ENCODE measurements at regions not wholly inside any gene's neighbourhood (a gene's known extent, or its start where the extent isn't known, plus 50 kb on each side); places are given as distances from the start of the nearest gene placed in this dataset.

- TF ChIP-seq PRDM15 (CRISPR knock-in tag; IDR thresholded peaks at IDR 0.05) = no peak
Observed at GRCh38 chr10:43006490-43006889, 70.4 kb upstream of the RET start (continued).

- no peak for ATAC-seq
- Histone ChIP-seq H4K20me1 (ENCODE audit: control insufficient read depth, insufficient read depth) (no peaks in the 10 kb centered on the region), H3K4me2 (ENCODE audit: control insufficient read depth, insufficient read depth) (no peak overlapping the region), H2AFZ (ENCODE audit: control insufficient read depth, low read depth, low read length) (no peak overlapping the region), H3K4me3 (no peak overlapping the region), H3K9me3 (replicated peaks; ENCODE audit: control insufficient read depth, insufficient read depth, low read length) (no peaks in the 10 kb centered on the region), H3K4me1 (ENCODE audit: control insufficient read depth, insufficient read depth, low read length) (no peaks in the 10 kb centered on the region), H3K36me3 (ENCODE audit: control insufficient read depth in 2 of 2, insufficient read depth in 2 of 2, low read length in 1 of 2) (no peaks in the 10 kb centered on the region), H3K9ac (ENCODE audit: control insufficient read depth, insufficient read depth, low read length) (no peak overlapping the region), H3K27me3 (replicated peaks in 1 of 2; ENCODE audit: control insufficient read depth in 2 of 2, insufficient read depth in 2 of 2, low read length in 1 of 2) (no peaks in the 10 kb centered on the region; a peak in 1 of 4 replicates), H3K79me2 (ENCODE audit: control insufficient read depth, insufficient read depth, low read length) (no peaks in the 10 kb centered on the region), H3K27ac (ENCODE audit: control insufficient read depth, insufficient read depth) (no peak overlapping the region)
- RAD21 ChIA-PET (ENCODE audit: unreplicated experiment) = no interaction called here
- in situ Hi-C loops (cut with MboI) (loop anchor here (25.0 kb wide), 1 partner anchor 100 kb away; no protein-coding TSS in a partner anchor), intact Hi-C loops (cut with micrococcal nuclease; ENCODE audit: unreplicated experiment) (no loop called here)
- POLR2A ChIA-PET = no interaction called here
- WGBS (ENCODE audit: insufficient coverage, insufficient replicate concordance, low lambda C conversion rate, missing lambda C conversion rate) = 85% methylated on average over 2 of the region's 2 CpGs
- no peak for FAIRE-seq
- SMC1A ChIA-PET (ENCODE audit: uncharacterized antibody, unreplicated experiment) = no interaction called here
- CTCF ChIA-PET = no interaction called here
- BruUV-seq (replicated peaks) = no TSS peak
- DNase-seq (ENCODE audit: low read depth, low spot score) = no peak
- TF ChIP-seq EZH2 (IDR thresholded peaks at IDR 0.05; ENCODE audit: borderline replicate concordance, control insufficient read depth, low read depth, low read length) (no peak), CTCF (IDR thresholded peaks at IDR 0.05 in 2 of 3, conservative IDR thresholded peaks at IDR 0.05 in 1 of 3; ENCODE audit: control insufficient read depth in 2 of 3, extremely low read depth in 1 of 3, insufficient read depth in 1 of 3, low read depth in 3 of 3, low read length in 3 of 3) (no peak), BCLAF1 (IDR thresholded peaks at IDR 0.05) (no peak), RAD21 (IDR thresholded peaks at IDR 0.05; ENCODE audit: insufficient read depth, low read depth, low read length) (no peak), TCF3 (IDR thresholded peaks at IDR 0.05; ENCODE audit: borderline replicate concordance, insufficient read depth, low read depth, low read length) (no peak), JUND (IDR thresholded peaks at IDR 0.05; ENCODE audit: low read depth, low read length) (no peak), RUNX3 (IDR thresholded peaks at IDR 0.05; ENCODE audit: low read length) (no peak), CREM (IDR thresholded peaks at IDR 0.05; ENCODE audit: low read depth) (no peak), E2F8 (IDR thresholded peaks at IDR 0.05; ENCODE audit: low read depth, partially characterized antibody) (no peak), MEF2A (IDR thresholded peaks at IDR 0.05; ENCODE audit: insufficient read depth, low read depth, low read length) (no peak)
Observed at GRCh38 chr10:43012578-43012977, 64.3 kb upstream of the RET start.

Data from GM12878 (cell line).